ENCODE measurements at regions not wholly inside any gene's neighbourhood (a gene's known extent, or its start where the extent isn't known, plus 50 kb on each side); places are given as distances from the start of the nearest gene placed in this dataset.

DNA sequence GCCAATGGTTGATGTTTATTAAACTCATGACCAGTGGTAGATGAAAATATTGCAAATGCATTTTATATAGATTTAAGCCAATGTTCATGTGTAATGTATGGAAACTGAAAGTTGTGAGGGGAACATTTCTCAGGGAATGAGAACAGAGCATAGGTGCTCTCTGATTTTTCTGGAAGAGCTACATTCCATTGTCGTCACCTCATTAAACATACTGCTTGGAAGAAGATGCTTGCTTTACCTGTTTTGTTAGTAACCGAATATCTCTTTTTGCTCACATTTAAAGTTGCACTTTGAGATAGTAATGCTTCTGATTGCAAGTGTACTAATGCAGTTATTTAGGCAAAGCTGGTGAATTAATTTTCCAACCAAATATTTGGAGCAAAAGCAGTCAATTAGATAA lies 93.8 kb upstream of the CLCN4 start:
- no peak for TF ChIP-seq POLR2A (IDR thresholded peaks at IDR 0.05)
- TF ChIP-seq EP300 (IDR thresholded peaks at IDR 0.05) = no peak
- no peak for TF ChIP-seq POLR2AphosphoS5 (IDR thresholded peaks at IDR 0.05)
- TF ChIP-seq CTCF (IDR thresholded peaks at IDR 0.05) = no peak
- peaks cover 3% of the 10 kb centered on the region for H3K4me1 ChIP-seq
- H3K27me3 ChIP-seq = no peaks in the 10 kb centered on the region
- peak overlapping the region; percentile 38 for H3K27ac ChIP-seq
- no peaks in the 10 kb centered on the region for H3K36me3 ChIP-seq
- WGBS = 49% methylated on average over 2 of the region's 2 CpGs
- no peaks in the 10 kb centered on the region for H3K9me3 ChIP-seq
- DNase-seq (ENCODE audit: low spot score in 2 of 2) = no peak
- H3K4me3 ChIP-seq = no peak overlapping the region

- WGBS = 90% methylated on average over 11 of the region's 11 CpGs
- H3K27ac ChIP-seq = no peak overlapping the region
- no peak for DNase-seq (ENCODE audit: low spot score in 2 of 2)
- no peaks in the 10 kb centered on the region for H3K36me3 ChIP-seq
- TF ChIP-seq POLR2A (IDR thresholded peaks at IDR 0.05) (no peak), CTCF (IDR thresholded peaks at IDR 0.05) (no peak), EP300 (IDR thresholded peaks at IDR 0.05) (no peak), POLR2AphosphoS5 (IDR thresholded peaks at IDR 0.05) (no peak)
- H3K9me3 ChIP-seq = no peaks in the 10 kb centered on the region
- no peaks in the 10 kb centered on the region for H3K27me3 ChIP-seq
- no peak overlapping the region for H3K4me3 ChIP-seq
- peaks cover 3% of the 10 kb centered on the region for H3K4me1 ChIP-seq
Observed at GRCh38 chrX:10064736-10065135, 92.0 kb upstream of the CLCN4 start.

GRCh38 chrX:10070714-10071436 lies 85.9 kb upstream of the CLCN4 start:
- WGBS = 82% methylated on average over 7 of the region's 7 CpGs

DNA sequence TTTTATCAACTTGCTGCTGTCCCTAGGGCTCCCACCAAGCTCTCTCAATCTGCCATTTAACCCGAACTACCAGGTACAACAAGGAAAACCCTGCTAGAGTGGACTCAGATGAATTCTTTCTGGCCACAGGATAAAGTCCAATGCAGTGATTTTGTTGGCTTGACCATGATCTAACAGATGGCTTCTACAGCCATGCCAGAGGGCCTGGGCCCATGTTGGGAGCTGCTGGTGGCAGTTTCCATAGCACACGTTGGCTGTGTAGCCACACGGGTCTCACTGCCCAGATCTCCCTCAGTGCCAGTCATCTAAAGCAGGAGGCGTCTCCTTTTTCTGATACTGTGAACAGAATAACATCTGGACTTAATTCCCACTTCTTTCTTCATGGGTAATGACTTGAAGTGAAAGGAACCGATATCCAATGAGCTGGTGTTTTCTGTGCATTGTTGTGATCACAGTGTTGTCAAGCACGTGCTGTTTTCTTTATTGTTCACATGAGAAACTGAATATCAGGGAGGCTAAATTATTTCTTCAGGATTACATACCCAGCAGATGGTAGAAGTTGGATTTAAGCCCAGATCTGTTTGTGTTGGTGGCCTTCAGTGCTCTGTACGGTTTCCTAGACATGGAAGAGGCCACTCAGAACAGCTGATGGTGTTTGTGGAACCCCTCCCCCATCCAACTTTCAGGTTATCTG lies 85.2 kb upstream of the CLCN4 start:
- WGBS = 59% methylated on average over 7 of the region's 7 CpGs
- Histone ChIP-seq H3K9me3 (no peaks in the 10 kb centered on the region), H3K4me1 (no peaks in the 10 kb centered on the region), H3K4me3 (no peak overlapping the region), H3K27ac (no peak overlapping the region), H3K36me3 (no peaks in the 10 kb centered on the region), H3K27me3 (no peaks in the 10 kb centered on the region)
- DNase-seq (ENCODE audit: low spot score in 2 of 2) = no peak
- TF ChIP-seq POLR2AphosphoS5 (IDR thresholded peaks at IDR 0.05) (no peak), EP300 (IDR thresholded peaks at IDR 0.05) (no peak), POLR2A (IDR thresholded peaks at IDR 0.05) (no peak), CTCF (IDR thresholded peaks at IDR 0.05) (no peak)

More at GRCh38 chrX:10070714-10071436, 85.9 kb upstream of the CLCN4 start:
- no peak for DNase-seq (ENCODE audit: low spot score in 2 of 2)
- no peaks in the 10 kb centered on the region for H3K27me3 ChIP-seq
- TF ChIP-seq POLR2A (IDR thresholded peaks at IDR 0.05) (no peak), EP300 (IDR thresholded peaks at IDR 0.05) (no peak), CTCF (IDR thresholded peaks at IDR 0.05) (no peak), POLR2AphosphoS5 (IDR thresholded peaks at IDR 0.05) (no peak)
- H3K27ac ChIP-seq = no peak overlapping the region
- no peak overlapping the region for H3K4me3 ChIP-seq
- H3K4me1 ChIP-seq = no peaks in the 10 kb centered on the region
- no peaks in the 10 kb centered on the region for H3K9me3 ChIP-seq
- no peaks in the 10 kb centered on the region for H3K36me3 ChIP-seq

GRCh38 chrX:10072786-10073568 lies 83.8 kb upstream of the CLCN4 start:
- TF ChIP-seq POLR2A (IDR thresholded peaks at IDR 0.05) = no peak
- TF ChIP-seq EP300 (IDR thresholded peaks at IDR 0.05) = no peak
- no peak for TF ChIP-seq CTCF (IDR thresholded peaks at IDR 0.05)
- TF ChIP-seq POLR2AphosphoS5 (IDR thresholded peaks at IDR 0.05) = no peak
- 71% methylated on average over 4 of the region's 4 CpGs for WGBS
- Histone ChIP-seq H3K9me3 (no peaks in the 10 kb centered on the region), H3K27ac (no peak overlapping the region), H3K27me3 (no peaks in the 10 kb centered on the region), H3K36me3 (no peaks in the 10 kb centered on the region), H3K4me1 (no peaks in the 10 kb centered on the region), H3K4me3 (no peak overlapping the region)
- DNase-seq (ENCODE audit: low spot score in 2 of 2) = no peak
